Vagina (tissue), 2 donors: ENCODE measurements at regions not wholly inside any gene's neighbourhood (a gene's known extent, or its start where the extent isn't known, plus 50 kb on each side); places are given as distances from the start of the nearest gene placed in this dataset.

Experiments used
- POLR2A ChIP-seq, 2 donors: fragments of 450-650 bp; IDR thresholded peaks; one replicate each; pipeline ENCODE4 v1.6.1; 2017; ENCODE audit warnings: antibody characterized with exemption in 2 of 2, mild to moderate bottlenecking in 2 of 2, moderate library complexity in 2 of 2
- TF ChIP-seq, protein P1 (sequence below), 3 experiments: fragments of 450-650 bp in 2 of 3; fragments of 200-600 bp in 1 of 3; sonication (generic) in 1 of 3; IDR thresholded peaks; one replicate each; pipeline ENCODE4 v1.5.1; 2017 to 2019; ENCODE audit warnings: antibody characterized with exemption in 3 of 3, mild to moderate bottlenecking in 2 of 3, moderate library complexity in 2 of 3

DNA sequence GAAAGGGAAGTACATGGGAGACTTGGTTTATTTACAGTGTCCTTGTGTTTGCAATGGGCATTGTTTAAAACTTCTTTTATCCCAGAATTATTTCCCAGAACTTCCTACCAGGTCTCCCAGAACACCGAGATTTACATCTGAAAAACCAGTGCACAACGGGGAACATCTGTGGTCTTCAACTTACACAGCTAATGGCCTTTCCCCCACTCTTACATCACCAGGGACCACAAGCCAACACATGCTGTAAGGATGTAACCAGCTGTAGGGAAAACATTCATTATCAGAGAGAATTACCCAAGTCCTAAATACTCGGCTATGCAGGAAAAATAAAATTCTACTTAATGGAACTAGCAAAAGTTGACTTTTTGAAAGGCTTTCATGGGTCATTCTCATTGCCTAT lies 267.6 kb downstream of the DUSP6 start:
- TF ChIP-seq, protein P1, sequence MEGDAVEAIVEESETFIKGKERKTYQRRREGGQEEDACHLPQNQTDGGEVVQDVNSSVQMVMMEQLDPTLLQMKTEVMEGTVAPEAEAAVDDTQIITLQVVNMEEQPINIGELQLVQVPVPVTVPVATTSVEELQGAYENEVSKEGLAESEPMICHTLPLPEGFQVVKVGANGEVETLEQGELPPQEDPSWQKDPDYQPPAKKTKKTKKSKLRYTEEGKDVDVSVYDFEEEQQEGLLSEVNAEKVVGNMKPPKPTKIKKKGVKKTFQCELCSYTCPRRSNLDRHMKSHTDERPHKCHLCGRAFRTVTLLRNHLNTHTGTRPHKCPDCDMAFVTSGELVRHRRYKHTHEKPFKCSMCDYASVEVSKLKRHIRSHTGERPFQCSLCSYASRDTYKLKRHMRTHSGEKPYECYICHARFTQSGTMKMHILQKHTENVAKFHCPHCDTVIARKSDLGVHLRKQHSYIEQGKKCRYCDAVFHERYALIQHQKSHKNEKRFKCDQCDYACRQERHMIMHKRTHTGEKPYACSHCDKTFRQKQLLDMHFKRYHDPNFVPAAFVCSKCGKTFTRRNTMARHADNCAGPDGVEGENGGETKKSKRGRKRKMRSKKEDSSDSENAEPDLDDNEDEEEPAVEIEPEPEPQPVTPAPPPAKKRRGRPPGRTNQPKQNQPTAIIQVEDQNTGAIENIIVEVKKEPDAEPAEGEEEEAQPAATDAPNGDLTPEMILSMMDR (IDR thresholded peaks at IDR 0.05): no peak
- TF ChIP-seq POLR2A (IDR thresholded peaks at IDR 0.05): no peak
